ENCODE measurements at regions not wholly inside any gene's neighbourhood (a gene's known extent, or its start where the extent isn't known, plus 50 kb on each side); places are given as distances from the start of the nearest gene placed in this dataset.

DNA sequence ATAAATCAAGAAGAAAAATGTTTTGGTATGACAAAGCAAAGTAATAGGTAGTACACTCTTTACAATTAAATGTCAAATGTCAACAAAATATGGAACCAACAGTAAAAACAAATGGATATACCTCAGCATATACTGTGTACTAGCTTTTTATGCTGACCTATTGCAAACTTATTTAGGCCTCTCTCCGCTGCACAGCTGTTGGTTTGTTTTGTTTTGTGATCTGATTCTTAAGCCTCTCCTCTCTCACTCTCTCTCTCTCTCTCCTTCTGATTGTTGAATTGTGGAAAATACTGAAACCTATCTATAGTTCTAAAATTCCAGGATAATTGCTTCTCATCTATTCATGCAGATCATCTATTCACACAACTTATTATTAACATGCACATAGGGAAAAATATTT is 154.9 kb upstream of the ARHGAP28 start:
- DNase-seq = no peak

DNA sequence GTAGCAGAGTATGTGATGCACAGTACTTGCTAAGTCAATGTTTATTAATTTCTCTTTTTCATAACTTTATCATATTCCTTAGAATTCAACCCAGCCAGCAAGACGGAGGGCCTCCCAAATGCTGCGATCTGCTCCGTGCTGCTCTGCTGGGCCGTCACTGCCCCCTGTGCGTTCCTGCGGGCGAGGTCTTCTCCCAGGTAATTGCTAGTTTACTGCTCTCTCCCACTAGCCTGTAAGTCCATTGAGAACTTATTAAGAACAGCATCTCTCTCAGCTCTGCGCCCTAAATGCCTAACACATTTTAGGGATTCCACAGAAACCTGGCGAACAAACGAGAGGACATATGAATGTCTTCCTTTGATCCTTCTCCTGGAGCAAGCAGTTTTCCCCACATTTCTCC is 153.6 kb upstream of the ARHGAP28 start:
- DNase-seq = no peak

DNA sequence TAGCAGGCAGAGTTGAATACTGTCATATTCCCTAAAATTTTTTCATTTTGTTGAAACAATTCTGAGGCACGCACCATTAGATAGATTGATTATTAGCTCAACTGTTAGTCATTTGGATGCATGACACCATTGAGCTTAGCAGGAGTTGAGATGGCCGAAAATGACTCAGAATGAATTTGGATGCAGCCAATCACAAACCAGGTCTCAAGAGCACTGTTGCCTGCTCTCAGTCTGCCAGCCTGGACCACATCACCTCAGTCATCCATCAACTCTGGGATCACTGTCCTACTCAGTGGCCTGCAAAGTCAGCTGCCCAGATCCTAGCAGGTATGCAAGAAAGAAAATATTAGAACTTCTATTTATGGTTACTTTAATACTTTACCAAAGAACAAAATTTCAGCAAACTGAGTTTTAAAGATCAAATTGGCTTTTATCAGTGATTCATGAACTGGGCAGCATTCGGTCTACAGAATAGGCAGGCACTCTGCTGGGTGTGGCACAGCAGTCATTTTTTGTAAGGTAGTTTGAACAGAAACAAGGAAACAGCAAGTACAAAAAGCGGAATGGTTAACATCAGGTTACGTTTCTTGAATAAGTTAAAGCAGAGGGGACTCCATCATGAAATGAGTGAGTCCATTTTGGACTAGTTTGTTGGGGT is 152.7 kb upstream of the ARHGAP28 start:
- DNase-seq = no peak

DNA sequence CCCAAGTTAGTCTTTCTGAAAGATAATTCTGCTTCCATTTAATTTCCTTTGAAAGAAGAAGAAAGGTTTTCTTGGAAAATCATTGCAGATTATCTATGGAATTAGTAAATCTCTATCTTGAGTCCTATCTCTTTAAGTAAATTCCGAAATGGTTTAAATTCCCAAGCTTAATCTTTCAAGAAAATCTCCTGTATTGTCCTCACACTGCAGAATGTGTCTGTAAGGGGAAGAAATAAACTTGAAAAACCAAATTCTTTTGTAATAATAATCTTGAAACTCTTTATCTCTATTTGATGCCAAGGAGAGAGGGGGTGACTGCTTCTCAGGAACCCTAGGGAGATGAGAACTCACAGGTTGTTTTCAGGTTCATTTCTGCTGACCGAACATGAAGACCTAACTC is 150.8 kb upstream of the ARHGAP28 start:
- DNase-seq = no peak

DNA sequence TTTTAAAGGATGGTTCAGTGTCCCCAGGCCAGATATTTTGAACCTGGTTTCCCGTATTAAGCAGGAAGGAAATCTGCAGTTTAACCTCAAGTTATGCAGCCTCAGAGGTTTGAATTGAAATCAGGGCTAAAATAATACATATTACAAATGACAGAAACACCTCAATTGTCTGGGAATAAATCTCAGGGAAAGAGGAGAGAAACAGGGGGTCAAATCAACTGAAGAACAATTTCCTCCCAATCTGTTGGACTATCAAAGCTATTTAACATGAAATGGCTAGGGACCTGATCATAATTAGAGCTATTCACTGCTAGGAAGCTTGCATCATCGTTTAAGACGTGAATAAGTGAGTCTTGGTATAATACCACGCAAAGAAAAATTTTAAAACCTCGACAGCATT is 150.0 kb upstream of the ARHGAP28 start:
- DNase-seq = no peak

DNA sequence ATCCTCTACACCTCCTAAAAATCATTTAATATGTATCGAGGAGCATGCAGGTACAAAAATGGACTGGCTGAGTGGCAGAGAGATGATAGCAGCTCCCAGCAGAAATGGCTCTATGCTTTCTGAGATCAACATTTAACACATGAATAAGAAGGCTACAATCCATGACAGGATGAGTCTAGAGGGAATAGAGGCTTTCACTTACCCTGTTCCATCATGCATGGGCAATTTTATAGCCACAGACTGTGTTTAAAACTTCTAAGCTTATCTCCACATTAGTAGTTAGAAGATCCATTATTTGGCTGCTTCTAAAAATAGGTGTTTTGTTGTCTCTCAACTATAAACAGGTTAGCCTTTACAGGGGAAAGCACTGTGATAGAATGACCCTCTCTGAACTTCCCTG is 149.1 kb upstream of the ARHGAP28 start:
- DNase-seq = no peak

DNA sequence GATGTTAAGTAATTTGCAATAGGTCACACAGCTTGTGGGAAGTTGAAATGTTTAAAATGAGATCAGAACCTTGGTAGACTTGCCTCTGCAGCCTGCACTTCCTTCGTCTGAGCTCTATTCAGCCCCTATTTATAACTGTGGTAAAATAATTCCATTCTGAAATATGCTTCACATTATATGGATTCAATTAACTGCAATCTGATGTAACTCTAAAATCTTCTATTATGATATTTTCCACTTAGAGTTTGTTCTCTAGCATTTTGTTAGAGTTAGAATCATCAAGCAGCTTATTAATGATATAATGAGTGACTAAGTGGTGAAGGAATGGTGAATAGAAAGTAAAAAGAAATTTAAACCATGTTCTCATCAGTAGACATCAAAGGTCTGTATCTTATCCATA is 139.6 kb upstream of the ARHGAP28 start:
- no peak for DNase-seq

DNA sequence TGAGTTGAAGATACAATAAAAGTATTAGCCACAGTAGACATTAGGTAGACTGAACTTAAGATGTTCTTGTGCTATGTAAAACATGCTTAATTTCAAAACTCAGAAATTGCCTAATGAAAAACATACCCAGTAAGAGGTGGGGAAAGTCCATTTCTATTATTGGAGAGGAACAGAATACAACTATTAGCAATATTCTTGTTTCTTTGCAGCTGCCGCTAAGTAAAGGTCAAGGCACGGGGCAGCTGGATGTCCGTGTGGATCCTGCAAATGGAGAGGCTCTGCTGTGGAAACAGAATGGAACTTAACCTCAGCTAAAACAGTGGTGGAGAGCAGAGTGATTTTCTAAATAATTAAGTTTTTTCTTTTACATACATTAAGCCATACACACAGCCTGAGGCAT is 139.2 kb upstream of the ARHGAP28 start:
- DNase-seq = no peak

DNA sequence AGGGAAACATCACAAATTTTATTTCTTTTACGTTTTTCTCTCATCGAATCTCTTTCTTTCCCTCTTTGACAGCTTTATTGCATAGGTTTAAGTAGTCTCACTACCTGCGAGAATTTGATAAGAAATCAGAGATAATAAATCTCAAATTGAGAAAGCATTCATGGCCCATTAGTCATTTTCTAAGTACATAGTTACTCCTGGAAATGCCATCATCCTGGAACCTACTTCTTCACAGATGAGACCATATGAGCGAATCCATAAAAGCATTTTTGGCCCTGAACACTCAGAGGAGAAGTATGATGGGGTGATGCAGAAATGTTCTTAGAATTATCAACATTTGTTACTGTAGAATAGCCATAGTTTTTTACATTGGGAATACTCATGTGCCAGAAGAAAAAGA is 138.0 kb upstream of the ARHGAP28 start:
- no peak for DNase-seq

DNA sequence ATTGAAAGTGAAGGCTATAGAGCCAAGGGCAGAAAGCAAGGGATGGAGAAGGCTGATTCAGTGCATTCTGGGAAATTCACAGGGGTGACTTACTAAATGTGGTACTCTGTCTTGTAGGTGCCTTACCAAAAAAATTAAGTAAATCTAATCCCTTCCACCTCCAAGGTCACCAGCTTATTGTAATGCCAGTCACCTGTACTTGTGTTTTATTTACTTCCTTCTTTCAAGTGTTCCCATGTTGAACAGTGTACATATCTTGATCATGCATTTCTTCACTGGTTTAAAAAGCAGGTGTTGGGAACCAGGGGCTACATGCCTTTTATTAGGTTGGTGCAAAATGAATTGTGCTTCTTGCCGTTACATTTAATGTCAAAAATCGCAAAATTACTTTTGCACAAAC is 137.0 kb upstream of the ARHGAP28 start:
- no peak for DNase-seq

DNA sequence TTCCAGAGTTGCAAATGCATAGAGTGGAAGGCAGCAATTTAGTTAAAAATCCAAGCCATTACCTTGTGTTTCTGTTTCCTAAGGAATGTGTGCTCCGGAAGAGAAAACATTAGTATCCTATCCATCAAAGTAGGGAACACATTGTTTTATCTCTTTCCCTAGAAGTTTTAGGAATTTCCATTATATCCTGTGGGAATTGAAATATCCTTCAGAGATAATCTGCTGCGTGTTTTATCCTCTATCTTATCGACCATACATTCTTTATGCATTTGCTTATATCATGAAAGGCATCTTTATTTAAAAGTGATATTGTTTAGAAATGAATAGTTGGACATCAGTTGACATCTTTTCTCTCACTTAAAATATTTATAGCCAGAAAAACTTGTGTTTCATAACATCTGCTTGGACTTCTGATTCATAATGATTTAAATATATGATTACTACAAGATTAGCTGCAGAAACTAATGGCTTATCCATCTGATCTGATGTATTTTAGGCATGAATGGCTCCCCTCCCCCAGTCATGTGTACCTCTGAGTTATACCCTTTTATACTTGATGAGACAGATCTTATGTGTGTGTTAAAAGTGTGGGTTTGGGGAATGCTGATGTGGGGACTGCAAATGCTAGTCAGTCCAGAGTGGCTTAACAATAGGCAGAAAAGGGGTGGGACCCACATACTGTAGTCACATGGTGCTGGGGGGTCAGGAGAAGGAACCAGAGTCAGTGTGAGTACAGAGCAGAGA is 136.2 kb upstream of the ARHGAP28 start:
- no peak for DNase-seq

DNA sequence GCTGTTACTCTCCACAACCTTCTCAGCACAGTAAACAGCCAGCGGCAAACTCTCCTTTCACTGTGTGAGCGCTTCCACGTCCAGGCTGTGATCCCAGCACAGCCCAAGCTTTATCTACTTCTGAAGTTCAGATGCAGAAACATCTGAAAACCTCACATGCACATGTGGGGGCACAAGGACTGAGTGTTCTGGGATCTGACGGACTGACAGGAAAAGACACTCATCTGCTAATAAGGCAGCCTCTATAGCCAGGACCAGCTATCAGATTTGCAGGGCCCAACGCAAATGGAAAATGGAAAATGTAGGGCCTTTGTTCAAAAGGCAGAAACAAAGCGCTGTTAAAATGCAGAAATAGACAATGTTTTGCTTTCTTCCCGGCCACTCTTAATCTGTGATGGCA is 133.8 kb upstream of the ARHGAP28 start:
- DNase-seq = no peak

DNA sequence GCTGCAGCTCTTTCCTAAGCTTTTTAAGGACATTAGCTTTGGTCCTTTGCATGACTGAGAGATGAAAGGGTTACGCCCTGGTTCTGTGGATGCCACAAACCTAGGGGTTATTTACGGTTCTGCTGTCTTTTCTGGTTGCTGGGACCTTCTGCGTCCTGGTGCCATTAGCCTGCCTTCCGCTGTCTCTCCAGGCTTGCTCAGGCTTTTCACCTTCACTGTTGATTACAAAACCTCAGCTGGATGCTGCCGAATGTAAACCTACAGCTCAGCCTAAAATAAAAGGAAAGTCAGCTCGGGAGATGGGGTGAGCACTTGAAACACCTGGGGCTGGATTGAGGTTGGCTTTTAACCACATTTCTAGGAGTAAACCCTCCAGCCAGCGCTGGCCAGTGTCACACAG is 130.9 kb upstream of the ARHGAP28 start:
- no peak for DNase-seq

DNA sequence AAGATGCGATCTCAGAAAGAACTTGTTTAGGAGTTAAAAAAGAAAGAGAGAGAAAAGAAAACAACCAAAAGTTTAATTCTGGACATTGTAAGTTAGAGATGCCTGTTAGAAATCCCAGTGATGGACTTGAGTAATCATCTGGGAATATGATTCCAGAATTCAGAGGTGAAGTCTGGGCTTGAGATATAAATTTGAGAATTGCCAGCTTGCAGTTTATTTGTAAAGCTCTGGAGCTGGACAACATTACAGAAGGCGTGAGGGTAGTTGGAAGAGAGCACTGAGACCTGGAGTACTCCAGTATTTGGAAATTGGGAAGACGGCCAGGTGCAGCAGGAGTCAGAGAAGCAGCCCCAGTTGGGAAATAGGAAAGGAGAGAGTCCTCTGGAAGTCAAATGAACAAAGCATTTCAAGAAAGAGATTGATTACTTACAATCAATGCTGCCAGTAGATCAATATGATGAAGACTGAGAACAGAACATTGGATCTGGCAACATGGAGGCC is 128.8 kb upstream of the ARHGAP28 start:
- no peak for DNase-seq

DNA sequence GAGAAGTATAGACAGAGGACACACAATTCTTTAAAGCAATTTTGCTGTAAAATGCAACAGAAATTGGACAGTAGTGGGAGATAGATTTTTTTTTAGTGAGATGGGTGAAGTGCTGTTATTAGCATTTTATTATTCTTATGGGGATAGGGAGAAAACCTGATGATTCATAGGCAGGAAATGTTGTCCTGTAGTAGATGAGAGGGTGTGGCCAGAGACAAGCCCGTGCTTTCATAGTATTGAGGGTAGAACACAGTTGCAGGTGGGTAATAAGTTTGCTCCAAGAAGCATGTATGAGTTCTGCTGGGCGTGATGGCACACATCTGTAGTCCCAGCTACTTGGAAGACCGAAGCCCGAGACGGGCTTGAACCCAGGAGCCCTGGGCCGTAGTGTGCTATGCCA is 128.3 kb upstream of the ARHGAP28 start:
- no peak for DNase-seq

DNA sequence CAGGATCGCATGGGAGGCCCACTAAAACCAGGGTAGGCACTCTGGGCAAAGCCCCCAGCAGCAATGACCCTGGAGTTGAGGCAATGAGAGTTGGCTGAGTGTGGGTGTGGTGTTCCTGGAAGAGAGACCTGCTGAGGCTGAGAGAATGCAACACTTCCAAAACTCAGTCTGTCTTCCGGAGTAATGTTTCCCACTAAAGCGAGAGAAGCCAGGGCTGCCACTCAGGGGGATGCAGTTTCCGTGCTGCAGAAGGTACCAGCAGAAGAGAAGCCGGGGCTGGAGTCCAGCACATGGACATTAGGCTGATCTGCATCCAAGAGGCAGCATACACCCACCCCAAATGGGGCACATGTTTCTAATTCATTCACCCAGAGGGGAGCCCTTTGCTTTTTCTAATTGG is 127.2 kb upstream of the ARHGAP28 start:
- no peak for DNase-seq

DNA sequence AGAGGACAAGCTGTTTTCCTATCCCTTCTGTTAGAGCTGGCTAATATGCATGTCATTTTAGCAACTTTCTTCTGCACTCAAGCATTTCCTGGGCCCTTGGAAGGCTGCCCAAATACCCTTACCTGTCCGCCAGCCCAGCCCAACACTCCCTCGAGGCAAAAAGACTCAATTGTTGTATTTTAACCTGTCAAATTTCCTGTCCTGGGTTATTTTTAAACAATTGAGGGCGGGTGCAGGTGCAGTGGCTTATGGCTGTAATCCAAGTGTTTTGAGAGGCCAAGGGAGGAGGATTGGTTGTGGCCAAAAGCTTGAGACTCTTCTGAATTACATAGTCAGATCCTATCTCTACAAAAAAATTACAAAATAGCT is 125.0 kb upstream of the ARHGAP28 start:
- DNase-seq = no peak

DNA sequence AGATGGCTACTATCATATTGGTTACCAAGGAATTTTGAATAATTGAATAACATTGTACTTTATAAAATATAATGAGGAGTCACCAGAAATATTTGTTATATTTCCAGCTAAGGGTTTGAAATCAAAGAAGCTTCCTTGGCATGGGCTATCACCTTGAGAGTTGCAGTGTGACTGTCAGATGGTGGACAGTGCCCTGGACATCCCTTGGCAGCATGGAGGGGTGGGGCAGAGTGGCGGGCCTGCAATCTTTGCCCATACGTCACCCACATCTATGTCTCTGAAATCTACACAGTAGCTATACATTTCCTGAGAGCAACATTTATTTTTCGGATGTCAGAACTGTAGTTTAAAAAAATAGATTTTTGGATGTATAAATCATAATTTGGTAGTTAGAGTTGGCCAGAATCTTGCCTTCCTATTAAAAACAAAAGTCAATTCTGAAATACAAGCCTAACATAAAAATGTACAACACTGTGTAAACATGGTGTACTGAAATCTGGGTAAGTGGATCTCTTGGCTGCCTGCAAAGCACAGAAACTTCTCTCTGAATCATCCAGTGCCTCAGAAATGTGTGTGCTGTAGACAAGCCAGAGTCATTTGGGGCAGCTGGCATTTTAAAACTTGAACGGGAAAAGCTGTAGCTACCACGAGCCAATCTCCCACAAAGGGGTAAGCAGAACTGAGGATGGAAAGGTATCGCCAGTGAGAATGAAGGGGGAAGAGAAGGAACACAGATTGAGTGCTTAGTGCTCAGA is 124.2 kb upstream of the ARHGAP28 start:
- no peak for DNase-seq

DNA sequence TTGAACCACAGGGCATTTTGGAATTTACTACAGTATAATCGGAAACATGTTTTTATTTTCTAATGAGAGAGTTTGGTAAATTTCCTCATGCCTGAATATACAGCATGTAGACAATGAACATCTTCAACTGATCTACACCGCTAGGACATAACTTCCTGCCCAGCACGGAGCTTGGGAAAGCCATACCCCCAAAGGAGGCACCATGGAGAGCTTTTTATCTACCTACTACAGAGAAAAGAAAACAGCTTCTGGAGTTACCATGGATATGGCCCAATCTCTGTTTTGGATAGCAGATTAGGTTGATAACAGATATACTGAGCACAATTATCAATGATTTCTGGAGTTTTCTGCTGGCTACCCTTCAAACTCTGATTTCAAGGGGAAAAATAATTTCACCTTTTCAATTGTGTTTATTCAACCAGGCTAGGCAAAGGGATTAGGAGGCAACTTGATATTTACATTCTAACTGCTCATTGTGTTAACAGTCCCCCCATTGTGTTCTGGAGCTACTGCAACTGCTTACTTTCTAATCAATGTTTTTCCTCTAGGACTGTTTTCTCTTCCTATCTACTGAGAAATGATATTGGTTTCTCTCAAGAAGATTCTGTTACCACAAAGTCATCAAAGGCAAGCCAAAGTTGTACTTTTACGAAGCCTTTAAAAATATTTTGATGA is 123.0 kb upstream of the ARHGAP28 start:
- DNase-seq = no peak

DNA sequence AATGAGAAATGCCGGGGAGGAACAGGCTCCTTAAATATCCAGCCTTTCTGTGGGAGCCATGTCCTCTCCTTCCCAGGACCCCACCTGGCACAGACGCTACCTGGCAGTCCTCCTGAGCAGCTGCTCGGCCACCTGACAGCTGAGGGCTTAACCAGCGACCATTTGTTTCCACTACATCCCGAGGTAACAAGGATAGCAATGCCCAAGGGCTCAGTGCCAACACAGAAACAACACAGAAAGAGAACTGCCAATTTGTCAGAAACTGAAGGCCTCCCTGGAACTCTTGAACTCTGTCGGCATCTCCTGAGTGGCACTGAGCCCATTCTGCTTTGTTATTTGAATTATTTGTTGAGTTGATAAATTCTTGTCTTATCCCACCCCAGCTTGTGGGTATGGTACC is 122.2 kb upstream of the ARHGAP28 start:
- no peak for DNase-seq

DNA sequence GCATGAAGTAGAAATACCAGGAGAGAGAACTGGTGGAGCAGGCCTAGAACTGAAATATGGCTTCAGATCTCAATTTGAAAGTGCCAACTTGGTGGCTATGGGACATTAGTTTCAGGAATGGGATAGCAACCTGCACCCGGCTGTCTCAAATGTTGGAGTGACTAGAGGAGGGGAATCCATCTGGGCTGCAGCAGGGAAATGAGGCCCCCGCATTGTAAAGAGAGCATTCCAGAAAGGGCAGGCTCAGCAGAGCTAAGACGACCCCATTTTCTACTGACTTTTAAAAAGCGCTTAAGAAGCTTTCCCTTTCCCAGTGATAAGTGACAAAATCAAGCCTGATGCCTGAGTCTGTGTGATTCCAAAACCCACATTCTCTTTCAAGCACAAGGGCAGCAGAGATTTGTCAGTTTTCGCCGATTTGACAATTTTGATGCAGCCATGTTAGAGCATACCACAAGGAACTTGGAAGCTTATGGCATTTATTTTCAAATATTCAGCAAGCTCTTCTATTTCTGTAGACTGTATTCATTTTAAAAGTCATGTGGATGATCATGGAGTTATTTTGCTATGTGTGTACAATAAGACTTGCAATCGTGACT is 119.8 kb upstream of the ARHGAP28 start:
- no peak for DNase-seq

DNA sequence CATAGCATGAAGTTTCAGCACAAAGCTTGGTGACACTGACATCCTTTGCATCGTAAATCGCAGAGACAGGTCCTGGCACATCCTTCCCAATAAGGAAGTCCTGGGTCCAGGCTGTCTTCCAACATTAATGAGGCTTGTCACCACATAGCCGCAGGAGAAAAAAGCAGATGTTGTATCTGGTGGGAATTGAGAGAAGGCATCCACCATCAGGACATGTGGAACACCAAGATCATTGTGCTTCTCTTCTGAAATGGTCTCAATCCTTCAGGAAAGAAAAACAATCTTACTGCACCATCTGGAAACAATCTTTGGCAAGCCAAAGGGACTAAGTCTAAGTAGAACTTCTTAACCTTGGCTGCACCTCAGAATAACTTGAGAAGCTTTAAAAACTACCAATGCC is 119.0 kb upstream of the ARHGAP28 start:
- DNase-seq = no peak

DNA sequence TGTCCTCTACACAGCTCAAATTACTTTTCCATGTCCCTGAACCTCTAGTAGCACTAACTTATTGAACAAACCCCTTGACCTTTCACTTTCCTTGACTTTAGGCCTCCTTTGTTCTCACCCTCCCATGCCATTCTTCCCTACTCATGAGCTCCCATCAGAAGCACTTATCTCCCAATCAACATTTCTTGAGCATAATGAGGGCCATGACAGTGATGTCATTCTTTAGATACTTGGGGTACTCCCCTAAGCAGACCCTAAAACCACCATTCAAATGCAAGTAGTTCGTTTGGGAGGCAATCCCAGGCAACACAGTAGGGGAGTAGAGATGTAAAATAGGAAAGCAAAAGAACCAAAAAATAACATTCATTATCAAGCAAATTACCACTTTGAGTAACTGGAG is 115.9 kb upstream of the ARHGAP28 start:
- no peak for DNase-seq
